Activated CD4-positive, alpha-beta T cell treated with anti-CD3 and anti-CD28 coated beads, Interleukin-10, Interleukin-2, amounts not matched to agents 100 ng/mL and 50 ng/mL, durations not matched to agents 16 hours and 8 hours (primary cell): ENCODE measurements at regions not wholly inside any gene's neighbourhood (a gene's known extent, or its start where the extent isn't known, plus 50 kb on each side); places are given as distances from the start of the nearest gene placed in this dataset.
"Not testable (repeated sequence)": the region's sequence is repeated elsewhere in the genome, so short reads cannot be mapped to it uniquely, and the experiment has no call there.

Experiments used
- DNase-seq: peaks from one replicate; pipeline ENCODE4 v3.0.0-alpha.2; 2020

- not testable (repeated sequence) for DNase-seq
Observed at GRCh38 chr7:76709703-76710102, 82.6 kb upstream of the POMZP3 start.

GRCh38 chr7:76708446-76708845, 81.4 kb upstream of the POMZP3 start:
- DNase-seq, result not testable (repeated sequence)

GRCh38 chr7:76703815-76704214, 76.7 kb upstream of the POMZP3 start:
- not testable (repeated sequence) for DNase-seq

- DNase-seq, result not testable (repeated sequence)
Observed at GRCh38 chr7:76686277-76686676, 59.2 kb upstream of the POMZP3 start.

GRCh38 chr7:76684737-76685136, 57.7 kb upstream of the POMZP3 start:
- DNase-seq, result not testable (repeated sequence)

GRCh38 chr7:76683631-76684030, 56.6 kb upstream of the POMZP3 start:
- DNase-seq, result not testable (repeated sequence)

GRCh38 chr7:76681810-76682209, 54.7 kb upstream of the POMZP3 start:
- DNase-seq, result not testable (repeated sequence)

- DNase-seq, result not testable (repeated sequence)
Observed at GRCh38 chr7:76679174-76679573, 52.1 kb upstream of the POMZP3 start.

- not testable (repeated sequence) for DNase-seq
Observed at GRCh38 chr7:76678500-76678899, 51.4 kb upstream of the POMZP3 start.

- DNase-seq, result not testable (repeated sequence)
Observed at GRCh38 chr7:76676890-76677289, 49.8 kb upstream of the POMZP3 start.
